Ovary (tissue), 7 donors: ENCODE measurements at regions not wholly inside any gene's neighbourhood (a gene's known extent, or its start where the extent isn't known, plus 50 kb on each side); places are given as distances from the start of the nearest gene placed in this dataset.
"Not testable (repeated sequence)": the region's sequence is repeated elsewhere in the genome, so short reads cannot be mapped to it uniquely, and the experiment has no call there.

Experiments
- DNase-seq, 5 donors: peaks; one replicate each; pipeline ENCODE4 v3.0.0-alpha.2; 2019 to 2020
- H3K27ac ChIP-seq, 2 donors: fragments of 200-600 bp; one replicate each; pipeline versions ENCODE4 v1.5.1 to v1.8.0; 2019 to 2022
- H3K27me3 ChIP-seq: fragments of 200-600 bp; one replicate; pipeline ENCODE4 v1.8.0; 2022
- H3K36me3 ChIP-seq: fragments of 200-600 bp; sonication (generic); one replicate; pipeline ENCODE4 v1.5.1; 2019
- H3K4me1 ChIP-seq: one replicate; pipeline ENCODE4 v1.8.1; 2013; ENCODE audit warnings: mild to moderate bottlenecking, moderate library complexity; ENCODE audit not compliant: insufficient read depth
- H3K4me3 ChIP-seq: fragments of 200-600 bp; sonication (generic); one replicate; pipeline ENCODE4 v1.5.1; 2017
- H3K9me3 ChIP-seq, 2 donors: fragments of 200-600 bp in 1 of 2; sonication (generic) in 1 of 2; one replicate each; pipeline versions ENCODE4 v1.5.1 to v1.8.1; 2013 to 2019; ENCODE audit warnings: mild to moderate bottlenecking in 1 of 2, moderate library complexity in 1 of 2
- EP300 ChIP-seq: sonication (generic); formaldehyde crosslinking; IDR thresholded peaks from one replicate; pipeline ENCODE4 v1.6.1; 2017; ENCODE audit warnings: antibody characterized with exemption
- POLR2A ChIP-seq: fragments of 450-650 bp; IDR thresholded peaks from one replicate; pipeline ENCODE4 v1.6.1; 2017; ENCODE audit warnings: antibody characterized with exemption, mild to moderate bottlenecking, moderate library complexity
- WGBS, 3 donors: extraction: QIAGEN DNeasy Blood & Tissue Kit in 1 of 3; methylation state at CpG; one replicate each; pipeline versions ENCODE4 v1.1.5 to v1.1.7; 2013 to 2017; 5-methylcytosine and 5-hydroxymethylcytosine counted together
- intact Hi-C, 4 donors: fragments of 100-400 bp; cut with DNase I; formaldehyde crosslinking; loops; one replicate each; pipeline versions ENCODE4 v1.11.0 to v1.15.1; 2022 to 2023
- TF ChIP-seq, protein P1 (sequence below), 3 donors: fragments of 450-650 bp in 2 of 3; fragments of 200-600 bp in 1 of 3; IDR thresholded peaks; one replicate each; pipeline versions ENCODE4 v1.5.1 to v1.8.0; 2016 to 2022; ENCODE audit warnings: antibody characterized with exemption in 3 of 3, mild to moderate bottlenecking in 1 of 3
- donor health status: DM: no; HTN: no; CAD: no; lungs with moderate emphysema.
- donor health status: DM: no; HTN: no; CAD: no.
- donor health status: Bipolar disorder and iron deficiency.
- donor health status: DM: no; HTN: no; CAD: no.
- donor health status: DM: yes; HTN: yes; CAD: no.

DNA sequence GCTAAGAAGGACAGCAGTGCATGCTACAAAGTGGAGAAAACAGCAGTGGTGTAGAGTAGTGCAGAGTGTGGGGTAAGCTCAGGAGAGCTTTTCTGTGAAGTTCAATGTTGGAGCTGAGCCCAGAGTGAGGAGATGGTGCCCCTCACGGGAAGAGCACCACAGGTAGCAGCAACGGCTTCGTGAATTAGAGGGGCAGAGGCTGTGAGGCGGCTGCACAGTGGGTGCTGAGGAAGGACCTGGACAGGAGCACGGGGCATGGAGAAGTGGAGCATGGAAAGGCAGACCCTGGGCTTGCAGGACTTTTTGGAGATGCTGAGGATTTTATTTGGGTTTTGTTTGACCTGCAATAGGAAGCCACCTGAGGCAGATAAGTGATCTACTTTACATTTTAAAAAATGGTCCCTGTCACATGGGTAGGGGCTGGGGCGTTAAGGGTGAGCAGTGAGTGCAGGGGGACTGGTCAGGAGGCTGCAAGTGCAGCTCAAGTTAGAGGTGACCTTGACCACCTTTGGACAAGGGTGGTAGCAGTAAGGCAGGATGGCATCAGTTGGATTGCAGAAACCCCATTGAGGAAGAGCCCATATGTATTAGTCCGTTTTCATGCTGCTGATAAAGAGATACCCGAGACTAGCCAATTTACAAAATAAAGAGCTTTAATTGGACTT, 85.0 kb downstream of the MYCN start:
- H3K4me1 ChIP-seq, result no peaks in the 10 kb centered on the region
- intact Hi-C loops, result no loop called here
- H3K9me3 ChIP-seq, result no peaks in the 10 kb centered on the region
- no peak overlapping the region for H3K4me3 ChIP-seq
- no peak overlapping the region for H3K27ac ChIP-seq
- no peak for DNase-seq
- 61 to 64% (median 63%) methylated on average over 8 of the region's 8 CpGs for WGBS, 3 donors
- no peaks in the 10 kb centered on the region for H3K36me3 ChIP-seq
- H3K27me3 ChIP-seq, result no peaks in the 10 kb centered on the region
- TF ChIP-seq, protein P1, sequence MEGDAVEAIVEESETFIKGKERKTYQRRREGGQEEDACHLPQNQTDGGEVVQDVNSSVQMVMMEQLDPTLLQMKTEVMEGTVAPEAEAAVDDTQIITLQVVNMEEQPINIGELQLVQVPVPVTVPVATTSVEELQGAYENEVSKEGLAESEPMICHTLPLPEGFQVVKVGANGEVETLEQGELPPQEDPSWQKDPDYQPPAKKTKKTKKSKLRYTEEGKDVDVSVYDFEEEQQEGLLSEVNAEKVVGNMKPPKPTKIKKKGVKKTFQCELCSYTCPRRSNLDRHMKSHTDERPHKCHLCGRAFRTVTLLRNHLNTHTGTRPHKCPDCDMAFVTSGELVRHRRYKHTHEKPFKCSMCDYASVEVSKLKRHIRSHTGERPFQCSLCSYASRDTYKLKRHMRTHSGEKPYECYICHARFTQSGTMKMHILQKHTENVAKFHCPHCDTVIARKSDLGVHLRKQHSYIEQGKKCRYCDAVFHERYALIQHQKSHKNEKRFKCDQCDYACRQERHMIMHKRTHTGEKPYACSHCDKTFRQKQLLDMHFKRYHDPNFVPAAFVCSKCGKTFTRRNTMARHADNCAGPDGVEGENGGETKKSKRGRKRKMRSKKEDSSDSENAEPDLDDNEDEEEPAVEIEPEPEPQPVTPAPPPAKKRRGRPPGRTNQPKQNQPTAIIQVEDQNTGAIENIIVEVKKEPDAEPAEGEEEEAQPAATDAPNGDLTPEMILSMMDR (IDR thresholded peaks at IDR 0.05), result no peak
- TF ChIP-seq EP300, result no peak
- TF ChIP-seq POLR2A, result no peak

DNA sequence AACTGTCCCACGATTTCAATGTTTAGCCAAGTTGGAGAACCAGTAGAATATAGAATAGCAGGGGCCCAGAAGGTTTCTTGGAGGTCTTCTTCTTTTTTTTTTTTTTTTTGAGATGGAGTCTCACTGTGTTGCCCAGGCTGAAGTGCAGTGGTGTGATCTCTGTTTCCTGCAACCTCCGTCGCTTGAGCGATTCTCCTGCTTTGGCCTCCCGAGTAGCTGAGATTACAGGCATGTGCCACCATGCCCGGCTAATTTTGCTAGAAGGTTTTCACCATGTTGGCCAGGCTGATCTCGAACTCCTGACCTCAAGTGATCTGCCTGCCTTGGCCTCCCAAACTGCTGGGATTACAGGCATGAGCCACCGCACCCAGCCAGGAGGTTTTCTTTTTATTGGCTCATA, 84.3 kb downstream of the MYCN start:
- H3K9me3 ChIP-seq, DNase-seq, H3K27me3 ChIP-seq, H3K4me3 ChIP-seq, intact Hi-C loops, H3K4me1 ChIP-seq, H3K27ac ChIP-seq, H3K36me3 ChIP-seq: not testable (repeated sequence)
- 80 to 85% (median 83%) methylated on average over 8 of the region's 8 CpGs for WGBS, 3 donors

DNA sequence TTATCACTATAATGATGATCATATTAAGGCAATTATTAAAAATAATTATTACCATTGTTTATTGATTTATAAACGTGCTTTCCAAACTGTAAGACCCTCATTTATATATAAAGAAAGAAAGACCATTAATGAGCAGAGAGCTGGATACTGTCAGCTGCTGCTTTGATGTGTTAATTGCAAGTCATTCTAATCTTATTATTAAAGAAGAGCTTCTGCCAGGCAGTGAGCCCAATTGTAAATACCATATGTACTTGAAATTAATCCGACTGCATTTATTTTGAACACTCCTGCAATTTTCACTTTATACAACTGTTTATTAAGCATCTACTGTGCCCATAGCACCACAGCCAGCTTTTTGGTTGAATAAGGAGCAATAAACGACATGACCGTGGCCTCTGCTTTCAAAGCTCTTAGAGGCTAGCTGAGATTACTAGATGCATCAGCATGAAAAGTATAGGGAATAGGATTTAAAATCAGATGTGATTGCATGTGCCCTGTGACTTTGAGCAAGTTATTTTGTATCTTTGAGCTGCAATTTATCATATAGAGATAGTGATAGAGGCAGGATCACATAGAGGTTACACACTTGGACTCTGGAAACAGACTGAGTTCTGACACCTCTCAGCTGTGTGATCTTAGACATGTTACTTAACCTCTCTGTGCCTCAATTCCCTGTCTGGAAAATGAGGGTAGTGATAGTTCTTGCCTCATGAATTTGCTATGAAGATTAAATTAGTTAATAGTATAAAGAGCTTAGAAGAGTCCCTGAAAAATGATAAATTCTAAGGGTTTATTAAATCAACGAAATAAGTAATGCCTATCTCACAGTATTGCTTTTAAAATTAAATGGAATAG, 83.4 kb downstream of the MYCN start:
- no peaks in the 10 kb centered on the region for H3K4me1 ChIP-seq
- intact Hi-C loops, result no loop called here
- no peak for DNase-seq
- no peak overlapping the region for H3K4me3 ChIP-seq
- no peaks in the 10 kb centered on the region for H3K36me3 ChIP-seq
- no peaks in the 10 kb centered on the region for H3K27me3 ChIP-seq
- TF ChIP-seq EP300 (no peak), POLR2A (no peak)
- TF ChIP-seq, protein P1 (IDR thresholded peaks at IDR 0.05), result no peak
- 43 to 65% (median 53%) methylated on average over 5 of the region's 5 CpGs for WGBS, 3 donors
- H3K27ac ChIP-seq, result no peak overlapping the region
- no peaks in the 10 kb centered on the region for H3K9me3 ChIP-seq

DNA sequence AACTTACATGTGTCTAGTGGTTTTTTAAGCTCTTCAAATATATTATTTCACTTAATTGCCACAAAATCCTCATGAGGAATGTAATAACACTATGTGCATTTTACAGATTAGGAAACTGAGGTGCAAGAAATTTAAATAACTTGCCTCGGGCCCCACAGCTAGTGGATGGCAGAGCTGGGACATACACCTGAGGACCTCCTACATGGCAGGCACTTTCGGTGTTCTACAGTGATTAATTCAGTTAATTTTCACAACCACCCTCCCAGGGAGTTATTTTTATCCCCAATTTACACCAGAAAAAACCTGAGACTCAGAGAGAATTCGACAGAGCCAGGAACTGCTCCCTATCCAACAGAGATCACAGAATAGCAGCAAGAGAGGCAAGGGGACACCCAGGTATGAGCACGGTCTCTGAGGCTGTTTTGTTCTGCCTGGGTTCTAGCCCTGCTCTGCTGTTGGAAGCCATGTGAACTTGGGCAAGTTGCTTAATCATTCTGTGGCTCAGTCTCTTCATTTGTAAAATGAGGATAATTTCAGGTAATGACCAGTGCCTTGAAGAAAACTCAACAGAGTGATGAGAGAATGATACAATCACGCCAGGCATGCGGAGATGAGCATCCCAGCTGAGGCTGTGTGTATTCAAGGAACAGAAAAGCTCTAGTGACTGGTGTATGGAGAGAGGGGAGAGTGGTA, 82.3 kb downstream of the MYCN start:
- Histone ChIP-seq H3K27ac (no peak overlapping the region), H3K36me3 (no peaks in the 10 kb centered on the region), H3K27me3 (no peaks in the 10 kb centered on the region), H3K4me3 (no peak overlapping the region), H3K9me3 (no peaks in the 10 kb centered on the region), H3K4me1 (no peaks in the 10 kb centered on the region)
- TF ChIP-seq POLR2A (no peak), EP300 (no peak)
- TF ChIP-seq, protein P1 (IDR thresholded peaks at IDR 0.05), result no peak
- 72 to 75% (median 74%) methylated on average over 6 of the region's 6 CpGs for WGBS, 3 donors
- intact Hi-C loops, result no loop called here
- DNase-seq, result no peak
